ENCODE measurements at regions not wholly inside any gene's neighbourhood (a gene's known extent, or its start where the extent isn't known, plus 50 kb on each side); places are given as distances from the start of the nearest gene placed in this dataset.
"Not testable (repeated sequence)": the region's sequence is repeated elsewhere in the genome, so short reads cannot be mapped to it uniquely, and the experiment has no call there.

DNA sequence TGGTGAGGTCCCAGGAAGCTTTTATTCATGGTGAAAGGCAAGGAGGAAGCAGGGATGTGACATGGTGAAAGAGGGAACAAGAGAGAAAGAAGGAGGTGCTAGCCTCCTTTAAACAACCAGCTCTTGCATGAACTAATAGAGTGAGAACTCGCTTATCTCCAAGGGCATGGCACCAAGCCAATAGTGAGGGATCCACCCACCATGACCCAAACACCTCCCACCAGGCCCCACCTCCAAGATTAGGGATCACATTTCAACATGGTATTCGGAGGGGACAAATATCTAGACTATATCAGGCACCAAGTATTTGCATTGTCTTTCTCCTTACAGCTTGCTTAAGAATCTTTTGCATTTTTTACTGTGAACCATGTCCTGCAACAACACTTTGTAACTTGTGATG is 91.9 kb upstream of the DHRS4 start:
- no peak for DNase-seq (ENCODE audit: low spot score)

- no peak for DNase-seq (ENCODE audit: low spot score)
These were observed 91.1 kb upstream of the DHRS4 start for GRCh38 chr14:23862513-23862912.

- DNase-seq (ENCODE audit: low spot score), result no peak
These were observed 89.7 kb upstream of the DHRS4 start for GRCh38 chr14:23863836-23864235.

DNA sequence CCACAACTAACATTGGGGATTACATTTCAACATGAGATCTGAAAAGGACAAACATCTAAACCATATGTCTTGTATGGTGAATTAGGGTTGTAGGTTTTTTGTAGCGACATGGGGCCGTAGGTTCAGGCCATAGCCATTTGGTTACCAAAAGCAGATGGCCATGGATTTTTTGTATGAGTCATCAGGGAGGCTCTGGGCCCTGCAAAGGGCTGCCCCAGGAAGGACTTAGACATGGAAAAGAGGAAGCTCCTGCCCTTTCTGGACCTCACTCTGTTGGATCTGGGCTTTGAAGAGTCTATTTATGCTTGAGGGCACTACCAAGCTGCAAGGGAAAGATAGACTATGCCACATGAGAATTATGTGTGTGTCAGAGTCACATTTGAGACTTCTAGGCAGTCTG is 89.3 kb upstream of the DHRS4 start:
- no peak for DNase-seq (ENCODE audit: low spot score)

GRCh38 chr14:23864861-23865260 is 88.7 kb upstream of the DHRS4 start:
- no peak for DNase-seq (ENCODE audit: low spot score)

DNA sequence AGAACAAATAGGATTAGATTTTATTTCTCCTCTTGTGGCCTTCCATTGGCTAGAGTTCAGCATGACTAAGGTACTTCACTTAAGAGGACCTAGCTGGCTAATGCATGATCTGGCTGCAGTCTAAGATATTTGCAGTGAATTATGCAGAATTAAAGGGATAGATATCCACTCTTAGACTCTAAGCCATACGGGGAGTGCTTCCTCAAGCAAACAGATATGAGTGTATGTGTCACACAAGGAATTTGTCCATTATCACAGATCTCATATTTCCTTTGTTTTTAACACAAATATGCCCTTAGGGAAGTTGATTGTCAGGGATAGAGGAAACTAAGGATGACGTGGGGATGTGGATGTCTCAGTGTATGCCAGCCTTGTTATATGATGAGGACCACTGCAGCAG is 88.1 kb upstream of the DHRS4 start:
- no peak for DNase-seq (ENCODE audit: low spot score)

DNA sequence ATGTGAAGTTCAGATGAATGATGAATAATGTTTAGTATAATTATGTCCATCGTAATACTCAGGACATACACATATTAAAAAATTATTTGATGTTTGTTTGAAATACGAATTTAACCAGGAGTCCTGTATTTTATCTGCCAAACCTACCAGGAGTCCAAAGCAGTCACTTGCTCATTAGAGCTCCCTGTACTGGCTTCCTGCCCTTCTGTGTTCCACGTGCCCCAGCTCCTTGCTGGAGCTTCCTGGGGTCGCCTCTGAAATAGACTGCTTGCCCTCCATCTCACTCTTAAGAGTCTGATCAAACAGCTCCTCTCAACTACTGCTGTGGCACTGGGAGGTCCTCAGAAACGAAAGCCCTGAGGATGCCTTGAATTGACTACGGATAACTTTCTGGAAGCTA is 87.3 kb upstream of the DHRS4 start:
- DNase-seq (ENCODE audit: low spot score), result no peak

- DNase-seq (ENCODE audit: low spot score), result no peak
These were observed 84.4 kb upstream of the DHRS4 start for GRCh38 chr14:23869078-23869719.

- DNase-seq (ENCODE audit: low spot score), result no peak
These were observed 77.3 kb upstream of the DHRS4 start for GRCh38 chr14:23876160-23876750.

- no peak for DNase-seq (ENCODE audit: low spot score)
These were observed 76.5 kb upstream of the DHRS4 start for GRCh38 chr14:23877111-23877510.

GRCh38 chr14:23877538-23878180 is 75.9 kb upstream of the DHRS4 start:
- no peak for DNase-seq (ENCODE audit: low spot score)

- no peak for DNase-seq (ENCODE audit: low spot score)
These were observed 72.3 kb upstream of the DHRS4 start for GRCh38 chr14:23881282-23881681.

- no peak for DNase-seq (ENCODE audit: low spot score)
These were observed 69.7 kb upstream of the DHRS4 start for GRCh38 chr14:23883684-23884540.

DNA sequence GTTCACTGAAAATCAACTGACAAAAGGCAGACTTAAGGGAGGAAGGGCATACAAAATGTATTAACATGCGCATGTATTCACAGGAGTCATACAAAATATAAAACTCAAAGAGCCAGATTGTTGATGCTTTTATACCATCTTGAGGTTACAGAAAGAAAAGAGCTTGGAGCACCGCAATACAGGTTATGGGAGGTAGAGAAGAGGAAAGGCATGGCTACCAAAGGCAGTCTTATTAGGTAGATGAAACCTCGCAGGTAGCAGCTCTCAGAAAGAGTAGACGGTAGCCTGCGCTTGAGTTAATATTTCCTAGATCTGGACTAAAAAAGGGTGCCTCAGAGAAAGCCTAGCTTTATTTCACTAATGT is 69.0 kb upstream of the DHRS4 start:
- DNase-seq (ENCODE audit: low spot score), result no peak

- DNase-seq (ENCODE audit: low spot score), result no peak
These were observed 66.0 kb upstream of the DHRS4 start for GRCh38 chr14:23887536-23887935.

DNA sequence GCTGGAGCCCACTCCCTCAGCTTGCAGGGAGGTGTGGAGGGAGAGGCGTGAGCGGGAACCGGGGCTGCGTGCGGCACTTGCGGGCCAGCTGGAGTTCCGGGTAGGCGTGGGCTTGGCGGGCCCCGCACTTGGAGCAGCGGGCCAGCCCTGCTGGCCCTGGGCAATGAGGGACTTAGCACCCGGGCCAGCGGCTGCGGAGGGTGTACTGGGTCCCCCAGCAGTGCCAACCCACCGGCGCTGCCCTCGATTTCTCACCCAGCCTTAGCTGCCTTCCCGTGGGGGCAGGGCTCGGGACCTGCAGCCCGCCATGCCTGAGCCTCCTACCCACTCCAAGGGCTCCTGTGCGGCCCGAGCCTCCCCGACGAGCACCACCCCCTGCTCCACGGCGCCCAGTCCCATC is 61.9 kb upstream of the DHRS4 start:
- DNase-seq (ENCODE audit: low spot score), result not testable (repeated sequence)

DNA sequence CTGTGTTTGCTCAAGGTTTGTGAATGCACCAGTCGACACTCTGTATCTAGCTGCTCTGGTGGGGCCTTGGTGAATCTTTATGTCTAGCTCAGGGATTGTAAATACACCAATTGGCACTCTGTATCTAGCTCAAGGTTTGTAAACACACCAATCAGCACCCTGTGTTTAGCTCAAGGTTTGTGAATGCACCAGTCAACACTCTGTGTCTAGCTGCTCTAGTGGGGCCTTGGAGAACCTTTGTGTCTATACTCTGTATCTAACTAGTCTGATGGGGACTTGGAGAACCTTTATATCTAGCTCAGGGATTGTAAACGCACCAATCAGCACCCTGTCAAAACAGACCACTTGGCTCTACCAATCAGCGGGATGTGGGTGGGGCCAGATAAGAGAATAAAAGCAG is 61.3 kb upstream of the DHRS4 start:
- not testable (repeated sequence) for DNase-seq (ENCODE audit: low spot score)

GRCh38 chr14:23894362-23895052 is 59.1 kb upstream of the DHRS4 start:
- DNase-seq (ENCODE audit: low spot score), result no peak

- no peak for DNase-seq (ENCODE audit: low spot score)
These were observed 58.5 kb upstream of the DHRS4 start for GRCh38 chr14:23895053-23895419.

- DNase-seq (ENCODE audit: low spot score), result no peak
These were observed 58.1 kb upstream of the DHRS4 start for GRCh38 chr14:23895480-23895879.

GRCh38 chr14:23896609-23897153 is 56.9 kb upstream of the DHRS4 start:
- no peak for DNase-seq (ENCODE audit: low spot score)

DNA sequence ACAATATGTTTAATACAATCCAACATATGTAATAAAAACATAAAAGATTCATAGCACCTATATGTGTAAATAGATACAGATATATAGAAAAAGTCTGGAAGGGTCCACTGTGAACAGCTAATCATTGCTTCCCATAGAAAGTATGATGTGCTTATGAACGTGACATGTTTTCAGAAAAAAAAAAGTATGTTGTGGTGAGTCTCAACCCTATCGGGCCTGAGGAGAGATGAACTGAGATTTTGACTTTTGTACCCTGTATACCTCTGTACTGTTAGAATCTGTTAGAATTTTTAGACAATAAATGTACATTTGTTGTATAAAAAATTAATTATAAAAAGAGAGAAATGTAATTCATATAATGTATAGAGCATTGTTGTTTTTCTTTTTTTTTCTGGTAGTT is 56.3 kb upstream of the DHRS4 start:
- DNase-seq (ENCODE audit: low spot score), result not testable (repeated sequence)

Data from AG08396 (cell line).